Suprapubic skin (tissue), 4 donors: ENCODE measurements at regions not wholly inside any gene's neighbourhood (a gene's known extent, or its start where the extent isn't known, plus 50 kb on each side); places are given as distances from the start of the nearest gene placed in this dataset.

ENCODE experiments used
- DNase-seq, 2 donors: peaks; one replicate each; pipeline ENCODE4 v3.0.0-alpha.2; 2019; ENCODE audit warnings: low spot score in 2 of 2
- H3K27ac ChIP-seq: fragments of 200-600 bp; sonication (generic); one replicate; pipeline ENCODE4 v1.5.1; 2019
- H3K27me3 ChIP-seq: fragments of 200-600 bp; sonication (generic); one replicate; pipeline ENCODE4 v1.5.1; 2019
- H3K36me3 ChIP-seq: fragments of 200-600 bp; sonication (generic); one replicate; pipeline ENCODE4 v1.5.1; 2019
- H3K4me1 ChIP-seq: fragments of 200-600 bp; sonication (generic); one replicate; pipeline ENCODE4 v1.5.1; 2019
- H3K4me3 ChIP-seq: fragments of 200-600 bp; sonication (generic); one replicate; pipeline ENCODE4 v1.5.1; 2019; ENCODE audit warnings: mild to moderate bottlenecking
- H3K9me3 ChIP-seq: fragments of 200-600 bp; sonication (generic); one replicate; pipeline ENCODE4 v1.5.1; 2019
- EP300 ChIP-seq: sonication (generic); formaldehyde crosslinking; IDR thresholded peaks from one replicate; pipeline ENCODE4 v1.6.1; 2017; ENCODE audit warnings: antibody characterized with exemption
- POLR2A ChIP-seq, 2 donors: fragments of 450-650 bp; IDR thresholded peaks; one replicate each; pipeline ENCODE4 v1.6.1; 2017; ENCODE audit warnings: antibody characterized with exemption in 2 of 2, mild to moderate bottlenecking in 2 of 2, moderate library complexity in 2 of 2
- POLR2AphosphoS5 ChIP-seq, 3 donors: sonication (generic); formaldehyde crosslinking; IDR thresholded peaks; one replicate each; pipeline ENCODE4 v1.6.1; 2017; ENCODE audit warnings: antibody characterized with exemption in 3 of 3
- WGBS: methylation state at CpG from one replicate; pipeline ENCODE4 v1.1.5; 2018; 5-methylcytosine and 5-hydroxymethylcytosine counted together
- TF ChIP-seq, protein P1 (sequence below), 2 donors: fragments of 200-600 bp in 1 of 2; fragments of 450-650 bp in 1 of 2; sonication (generic) in 1 of 2; IDR thresholded peaks; one replicate each; pipeline ENCODE4 v1.5.1; 2016 to 2019; ENCODE audit warnings: antibody characterized with exemption in 2 of 2, mild to moderate bottlenecking in 1 of 2, moderate library complexity in 1 of 2

DNA sequence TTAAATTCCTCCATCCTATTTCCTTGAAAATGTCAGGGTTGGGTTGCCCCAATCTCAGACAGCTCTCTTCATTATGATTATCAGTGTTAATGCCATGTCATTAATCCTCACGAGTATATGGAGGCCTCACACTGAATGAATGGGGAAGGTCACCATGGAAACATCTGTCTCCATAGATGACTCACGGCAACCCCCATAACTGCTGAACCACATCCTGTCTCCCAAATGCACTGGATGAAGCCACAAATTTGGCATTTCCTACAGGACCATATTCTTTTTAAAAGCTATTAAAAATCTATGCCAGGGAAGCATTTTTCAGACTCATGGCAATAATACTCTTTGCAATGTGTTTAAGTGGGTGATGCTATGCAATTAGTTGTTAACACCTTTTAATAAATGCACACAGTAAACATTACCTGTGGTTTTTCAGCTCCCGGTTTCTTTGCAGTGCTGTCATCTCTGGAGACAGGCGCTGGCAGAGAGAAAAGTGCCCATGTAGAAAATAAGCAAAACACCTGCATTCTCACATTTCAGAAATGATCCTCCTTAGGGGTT, 80.1 kb upstream of the PTPRK start:
- H3K27ac ChIP-seq: no peak overlapping the region
- no peak for DNase-seq
- TF ChIP-seq EP300 (no peak), POLR2AphosphoS5 (IDR thresholded peaks at IDR 0.05) (no peak), POLR2A (IDR thresholded peaks at IDR 0.05) (no peak)
- TF ChIP-seq, protein P1, sequence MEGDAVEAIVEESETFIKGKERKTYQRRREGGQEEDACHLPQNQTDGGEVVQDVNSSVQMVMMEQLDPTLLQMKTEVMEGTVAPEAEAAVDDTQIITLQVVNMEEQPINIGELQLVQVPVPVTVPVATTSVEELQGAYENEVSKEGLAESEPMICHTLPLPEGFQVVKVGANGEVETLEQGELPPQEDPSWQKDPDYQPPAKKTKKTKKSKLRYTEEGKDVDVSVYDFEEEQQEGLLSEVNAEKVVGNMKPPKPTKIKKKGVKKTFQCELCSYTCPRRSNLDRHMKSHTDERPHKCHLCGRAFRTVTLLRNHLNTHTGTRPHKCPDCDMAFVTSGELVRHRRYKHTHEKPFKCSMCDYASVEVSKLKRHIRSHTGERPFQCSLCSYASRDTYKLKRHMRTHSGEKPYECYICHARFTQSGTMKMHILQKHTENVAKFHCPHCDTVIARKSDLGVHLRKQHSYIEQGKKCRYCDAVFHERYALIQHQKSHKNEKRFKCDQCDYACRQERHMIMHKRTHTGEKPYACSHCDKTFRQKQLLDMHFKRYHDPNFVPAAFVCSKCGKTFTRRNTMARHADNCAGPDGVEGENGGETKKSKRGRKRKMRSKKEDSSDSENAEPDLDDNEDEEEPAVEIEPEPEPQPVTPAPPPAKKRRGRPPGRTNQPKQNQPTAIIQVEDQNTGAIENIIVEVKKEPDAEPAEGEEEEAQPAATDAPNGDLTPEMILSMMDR (IDR thresholded peaks at IDR 0.05): no peak
- peaks cover 42% of the 10 kb centered on the region for H3K4me1 ChIP-seq
- H3K4me3 ChIP-seq: no peak overlapping the region
- no peaks in the 10 kb centered on the region for H3K27me3 ChIP-seq
- H3K9me3 ChIP-seq: no peaks in the 10 kb centered on the region
- WGBS: 52% methylated on average over 4 of the region's 4 CpGs
- no peaks in the 10 kb centered on the region for H3K36me3 ChIP-seq

DNA sequence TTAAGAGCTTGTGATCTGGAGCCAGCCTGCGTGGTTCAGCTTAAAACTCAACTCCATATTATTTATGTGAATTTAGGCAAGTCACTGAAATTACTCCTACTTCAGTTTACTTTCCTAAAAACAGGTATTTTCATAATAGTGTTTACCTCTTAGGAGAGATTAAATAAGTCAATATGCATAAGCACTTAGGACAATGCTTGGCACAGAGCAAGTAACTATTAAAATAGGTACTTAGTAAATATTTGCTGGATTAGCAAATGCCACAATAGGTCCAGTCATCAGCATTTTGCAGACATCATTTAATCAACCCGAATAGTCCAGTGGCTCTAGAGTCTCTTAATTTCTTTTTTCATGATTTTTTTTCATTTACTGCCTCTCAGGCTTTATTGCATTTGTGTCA, 78.6 kb upstream of the PTPRK start:
- WGBS: 54% methylated on average over 2 of the region's 2 CpGs
- Histone ChIP-seq H3K9me3 (no peaks in the 10 kb centered on the region), H3K27ac (peak overlapping the region; percentile 73), H3K36me3 (no peaks in the 10 kb centered on the region), H3K27me3 (no peaks in the 10 kb centered on the region), H3K4me1 (peaks cover 42% of the 10 kb centered on the region), H3K4me3 (no peak overlapping the region)
- no peak for DNase-seq
- TF ChIP-seq EP300 (no peak), POLR2AphosphoS5 (IDR thresholded peaks at IDR 0.05) (no peak), POLR2A (IDR thresholded peaks at IDR 0.05) (no peak)
- TF ChIP-seq, protein P1 (IDR thresholded peaks at IDR 0.05): no peak

GRCh38 chr6:128598571-128598970, 78.2 kb upstream of the PTPRK start:
- peaks cover 42% of the 10 kb centered on the region for H3K4me1 ChIP-seq
- peak overlapping the region; percentile 73 for H3K27ac ChIP-seq
- TF ChIP-seq EP300 (no peak), POLR2AphosphoS5 (IDR thresholded peaks at IDR 0.05) (no peak), POLR2A (IDR thresholded peaks at IDR 0.05) (no peak)
- TF ChIP-seq, protein P1 (IDR thresholded peaks at IDR 0.05): no peak
- WGBS: 67% methylated on average over 2 of the region's 2 CpGs
- DNase-seq: no peak
- H3K36me3 ChIP-seq: no peaks in the 10 kb centered on the region
- no peaks in the 10 kb centered on the region for H3K9me3 ChIP-seq
- no peak overlapping the region for H3K4me3 ChIP-seq
- H3K27me3 ChIP-seq: no peaks in the 10 kb centered on the region

- DNase-seq: no peak
- Histone ChIP-seq H3K27me3 (no peaks in the 10 kb centered on the region), H3K4me1 (peaks cover 42% of the 10 kb centered on the region), H3K36me3 (no peaks in the 10 kb centered on the region), H3K4me3 (no peak overlapping the region), H3K27ac (peak overlapping the region; percentile 73), H3K9me3 (no peaks in the 10 kb centered on the region)
- TF ChIP-seq POLR2AphosphoS5 (IDR thresholded peaks at IDR 0.05): no peak
- no peak for TF ChIP-seq POLR2A (IDR thresholded peaks at IDR 0.05)
- TF ChIP-seq, protein P1 (IDR thresholded peaks at IDR 0.05): no peak
- TF ChIP-seq EP300: no peak
Measured at GRCh38 chr6:128597956-128598355, 77.6 kb upstream of the PTPRK start.

GRCh38 chr6:128597004-128597403, 76.6 kb upstream of the PTPRK start:
- H3K9me3 ChIP-seq: no peaks in the 10 kb centered on the region
- TF ChIP-seq POLR2AphosphoS5 (IDR thresholded peaks at IDR 0.05) (no peak), POLR2A (IDR thresholded peaks at IDR 0.05) (no peak), EP300 (no peak)
- TF ChIP-seq, protein P1 (IDR thresholded peaks at IDR 0.05): no peak
- no peaks in the 10 kb centered on the region for H3K27me3 ChIP-seq
- no peak for DNase-seq
- H3K4me1 ChIP-seq: peaks cover 42% of the 10 kb centered on the region
- H3K36me3 ChIP-seq: no peaks in the 10 kb centered on the region
- H3K27ac ChIP-seq: no peak overlapping the region
- H3K4me3 ChIP-seq: no peak overlapping the region
